ENCODE measurements at regions not wholly inside any gene's neighbourhood (a gene's known extent, or its start where the extent isn't known, plus 50 kb on each side); places are given as distances from the start of the nearest gene placed in this dataset.
"Not testable (repeated sequence)": the region's sequence is repeated elsewhere in the genome, so short reads cannot be mapped to it uniquely, and the experiment has no call there.

GRCh38 chr19:20470345-20471135 lies 95.0 kb downstream of the ZNF737 start:
- no peaks in the 10 kb centered on the region for H3K36me3 ChIP-seq (ENCODE audit: insufficient read depth, low read length)
- no peaks in the 10 kb centered on the region for H3K27me3 ChIP-seq (ENCODE audit: insufficient read depth, low read length, poor library complexity, severe bottlenecking)
- TF ChIP-seq EZH2phosphoT487 (IDR thresholded peaks at IDR 0.05; ENCODE audit: borderline replicate concordance) = no peak
- TF ChIP-seq, protein P1, sequence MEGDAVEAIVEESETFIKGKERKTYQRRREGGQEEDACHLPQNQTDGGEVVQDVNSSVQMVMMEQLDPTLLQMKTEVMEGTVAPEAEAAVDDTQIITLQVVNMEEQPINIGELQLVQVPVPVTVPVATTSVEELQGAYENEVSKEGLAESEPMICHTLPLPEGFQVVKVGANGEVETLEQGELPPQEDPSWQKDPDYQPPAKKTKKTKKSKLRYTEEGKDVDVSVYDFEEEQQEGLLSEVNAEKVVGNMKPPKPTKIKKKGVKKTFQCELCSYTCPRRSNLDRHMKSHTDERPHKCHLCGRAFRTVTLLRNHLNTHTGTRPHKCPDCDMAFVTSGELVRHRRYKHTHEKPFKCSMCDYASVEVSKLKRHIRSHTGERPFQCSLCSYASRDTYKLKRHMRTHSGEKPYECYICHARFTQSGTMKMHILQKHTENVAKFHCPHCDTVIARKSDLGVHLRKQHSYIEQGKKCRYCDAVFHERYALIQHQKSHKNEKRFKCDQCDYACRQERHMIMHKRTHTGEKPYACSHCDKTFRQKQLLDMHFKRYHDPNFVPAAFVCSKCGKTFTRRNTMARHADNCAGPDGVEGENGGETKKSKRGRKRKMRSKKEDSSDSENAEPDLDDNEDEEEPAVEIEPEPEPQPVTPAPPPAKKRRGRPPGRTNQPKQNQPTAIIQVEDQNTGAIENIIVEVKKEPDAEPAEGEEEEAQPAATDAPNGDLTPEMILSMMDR (conservative IDR thresholded peaks at IDR 0.05; ENCODE audit: low read length) = no peak
- no peak overlapping the region for H2AFZ ChIP-seq (ENCODE audit: low read length)
- H3F3A ChIP-seq (ENCODE audit: low read depth) = no peaks in the 10 kb centered on the region
- no peaks in the 10 kb centered on the region for H3K79me2 ChIP-seq (ENCODE audit: insufficient read depth, low read length)
- no peak overlapping the region for H3K9ac ChIP-seq (ENCODE audit: low read depth, low read length, poor library complexity, severe bottlenecking)
- peaks cover 15% of the 10 kb centered on the region; the same call in 1 of the 2 replicates for H3K9me3 ChIP-seq (ENCODE audit: insufficient read depth, low read depth, low read length)
- no peaks in the 10 kb centered on the region for H4K20me1 ChIP-seq (ENCODE audit: insufficient read depth, low read length, poor library complexity, severe bottlenecking)
- no peak overlapping the region for H3K4me3 ChIP-seq (ENCODE audit: low read length, poor library complexity, severe bottlenecking)
- H3K4me2 ChIP-seq (ENCODE audit: low read depth, low read length, poor library complexity, severe bottlenecking) = no peak overlapping the region
- H3K9me2 ChIP-seq (replicated peaks; ENCODE audit: low read depth, low read length) = no peaks in the 10 kb centered on the region
- no peaks in the 10 kb centered on the region for H3K4me1 ChIP-seq (ENCODE audit: insufficient read depth, low read length, poor library complexity, severe bottlenecking)

DNA sequence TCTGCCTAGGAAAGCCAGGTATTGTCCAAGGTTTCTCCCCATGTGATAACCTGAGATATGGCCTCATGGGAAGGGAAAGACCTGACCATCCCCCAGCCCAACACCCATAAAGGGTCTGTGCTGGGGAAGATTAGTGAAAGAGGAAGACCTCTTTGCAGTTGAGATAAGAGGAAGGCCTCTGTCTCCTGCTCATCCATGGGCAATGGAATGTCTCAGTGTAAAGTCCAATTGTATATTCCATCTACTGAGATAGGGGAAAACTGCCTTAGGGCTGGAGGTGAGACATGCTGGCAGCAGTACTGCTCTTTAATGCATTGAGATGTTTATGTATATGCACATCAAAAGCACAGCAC lies 99.0 kb downstream of the ZNF737 start:
- not testable (repeated sequence) for H3K9me3 ChIP-seq (ENCODE audit: insufficient read depth, low read depth, low read length); H2AFZ ChIP-seq (ENCODE audit: low read length); H3K9ac ChIP-seq (ENCODE audit: low read depth, low read length, poor library complexity, severe bottlenecking); H3K4me2 ChIP-seq (ENCODE audit: low read depth, low read length, poor library complexity, severe bottlenecking); H3K9me2 ChIP-seq (replicated peaks; ENCODE audit: low read depth, low read length); H4K20me1 ChIP-seq (ENCODE audit: insufficient read depth, low read length, poor library complexity, severe bottlenecking); H3K27me3 ChIP-seq (ENCODE audit: insufficient read depth, low read length, poor library complexity, severe bottlenecking); H3K4me1 ChIP-seq (ENCODE audit: insufficient read depth, low read length, poor library complexity, severe bottlenecking); H3F3A ChIP-seq (ENCODE audit: low read depth); H3K79me2 ChIP-seq (ENCODE audit: insufficient read depth, low read length); H3K4me3 ChIP-seq (ENCODE audit: low read length, poor library complexity, severe bottlenecking); H3K36me3 ChIP-seq (ENCODE audit: insufficient read depth, low read length)

DNA sequence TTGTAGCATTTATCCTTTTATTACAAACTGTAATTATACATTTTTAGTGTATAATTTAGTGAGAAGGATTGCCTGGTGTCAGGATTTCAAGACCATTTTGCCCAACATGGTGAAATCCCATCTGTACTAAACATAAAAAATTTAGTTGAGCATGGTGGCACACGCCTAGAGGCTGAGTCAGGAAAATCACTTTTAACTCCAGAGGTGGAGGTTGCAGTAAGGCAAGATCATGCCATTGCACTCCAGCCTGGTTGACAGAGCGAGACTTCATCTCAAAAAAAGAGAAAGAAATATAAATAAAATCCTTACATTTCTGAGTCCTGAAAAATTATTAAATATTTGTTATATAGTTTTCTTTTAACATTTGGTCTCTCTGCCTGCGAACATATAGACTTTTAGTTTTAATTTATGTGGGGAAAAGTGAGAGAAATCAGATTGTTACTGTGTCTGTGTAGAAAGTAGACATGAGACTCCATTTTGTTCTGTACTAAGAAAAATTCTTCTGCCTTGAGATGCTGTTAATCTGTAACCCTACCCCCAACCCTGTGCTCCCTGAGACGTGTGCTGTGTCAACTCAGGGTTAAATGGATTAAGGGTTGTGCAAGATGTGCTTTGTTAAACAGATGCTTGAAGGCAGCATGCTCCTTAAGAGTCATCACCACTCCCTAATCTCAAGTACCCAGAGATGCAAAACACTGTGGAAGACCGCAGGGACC lies 99.5 kb downstream of the ZNF737 start:
- not testable (repeated sequence) for H3K9ac ChIP-seq (ENCODE audit: low read depth, low read length, poor library complexity, severe bottlenecking); H3K9me2 ChIP-seq (replicated peaks; ENCODE audit: low read depth, low read length); H3K27me3 ChIP-seq (ENCODE audit: insufficient read depth, low read length, poor library complexity, severe bottlenecking); H3F3A ChIP-seq (ENCODE audit: low read depth); H3K4me3 ChIP-seq (ENCODE audit: low read length, poor library complexity, severe bottlenecking); H3K79me2 ChIP-seq (ENCODE audit: insufficient read depth, low read length); H4K20me1 ChIP-seq (ENCODE audit: insufficient read depth, low read length, poor library complexity, severe bottlenecking); H3K9me3 ChIP-seq (ENCODE audit: insufficient read depth, low read depth, low read length); H3K4me1 ChIP-seq (ENCODE audit: insufficient read depth, low read length, poor library complexity, severe bottlenecking); H3K4me2 ChIP-seq (ENCODE audit: low read depth, low read length, poor library complexity, severe bottlenecking); H2AFZ ChIP-seq (ENCODE audit: low read length); H3K36me3 ChIP-seq (ENCODE audit: insufficient read depth, low read length)

GRCh38 chr19:20453425-20453935 lies 112.1 kb downstream of the ZNF737 start:
- Histone ChIP-seq H3K9me2 (replicated peaks; ENCODE audit: low read depth, low read length) (no peaks in the 10 kb centered on the region), H3K9me3 (ENCODE audit: insufficient read depth, low read depth, low read length) (no peaks in the 10 kb centered on the region), H4K20me1 (ENCODE audit: insufficient read depth, low read length, poor library complexity, severe bottlenecking) (no peaks in the 10 kb centered on the region), H3K27me3 (ENCODE audit: insufficient read depth, low read length, poor library complexity, severe bottlenecking) (no peaks in the 10 kb centered on the region), H3K4me1 (ENCODE audit: insufficient read depth, low read length, poor library complexity, severe bottlenecking) (peaks cover 7% of the 10 kb centered on the region), H3K9ac (ENCODE audit: low read depth, low read length, poor library complexity, severe bottlenecking) (no peak overlapping the region), H3K4me2 (ENCODE audit: low read depth, low read length, poor library complexity, severe bottlenecking) (peak overlapping the region; percentile 32), H2AFZ (ENCODE audit: low read length) (no peak overlapping the region), H3F3A (ENCODE audit: low read depth) (no peaks in the 10 kb centered on the region), H3K36me3 (ENCODE audit: insufficient read depth, low read length) (no peaks in the 10 kb centered on the region), H3K4me3 (ENCODE audit: low read length, poor library complexity, severe bottlenecking) (no peak overlapping the region), H3K79me2 (ENCODE audit: insufficient read depth, low read length) (no peaks in the 10 kb centered on the region)
- TF ChIP-seq, protein P1 (conservative IDR thresholded peaks at IDR 0.05; ENCODE audit: low read length) = no peak
- no peak for TF ChIP-seq EZH2phosphoT487 (IDR thresholded peaks at IDR 0.05; ENCODE audit: borderline replicate concordance)

All from Loucy (cell line).